ENCODE measurements at regions not wholly inside any gene's neighbourhood (a gene's known extent, or its start where the extent isn't known, plus 50 kb on each side); places are given as distances from the start of the nearest gene placed in this dataset.

DNA sequence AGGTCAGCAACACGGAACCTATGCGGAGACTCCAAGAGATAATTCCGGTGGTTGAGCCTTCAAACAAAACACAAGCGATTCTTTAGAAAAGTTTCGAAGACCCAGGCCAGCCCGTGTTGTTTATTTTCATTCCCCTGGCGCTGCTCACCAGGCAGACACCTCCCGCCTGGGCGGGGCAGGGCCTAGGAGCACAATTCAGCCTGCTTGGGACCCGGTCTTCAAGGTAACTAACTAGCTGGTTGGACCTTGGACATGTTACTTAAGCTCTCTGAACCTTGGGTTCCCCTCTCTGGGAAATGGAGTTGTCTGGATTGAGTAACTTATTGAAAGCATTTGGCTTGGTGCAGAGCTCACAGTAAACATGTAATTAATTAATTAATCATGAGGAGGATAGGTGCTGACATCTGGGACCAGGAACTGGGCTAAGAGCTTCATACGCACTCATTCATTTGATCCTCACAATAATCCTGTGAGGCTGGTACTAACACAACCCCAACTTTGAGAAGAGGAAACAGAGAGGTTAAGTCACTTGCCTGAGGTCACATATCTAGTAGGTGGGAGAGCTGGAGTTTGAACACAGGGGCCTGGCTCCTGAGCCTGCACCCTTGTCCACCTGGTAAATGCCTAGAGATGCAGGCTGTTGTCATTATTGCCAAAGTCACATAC is 125.3 kb upstream of the SMURF2 start:
- TF ChIP-seq, protein P1, sequence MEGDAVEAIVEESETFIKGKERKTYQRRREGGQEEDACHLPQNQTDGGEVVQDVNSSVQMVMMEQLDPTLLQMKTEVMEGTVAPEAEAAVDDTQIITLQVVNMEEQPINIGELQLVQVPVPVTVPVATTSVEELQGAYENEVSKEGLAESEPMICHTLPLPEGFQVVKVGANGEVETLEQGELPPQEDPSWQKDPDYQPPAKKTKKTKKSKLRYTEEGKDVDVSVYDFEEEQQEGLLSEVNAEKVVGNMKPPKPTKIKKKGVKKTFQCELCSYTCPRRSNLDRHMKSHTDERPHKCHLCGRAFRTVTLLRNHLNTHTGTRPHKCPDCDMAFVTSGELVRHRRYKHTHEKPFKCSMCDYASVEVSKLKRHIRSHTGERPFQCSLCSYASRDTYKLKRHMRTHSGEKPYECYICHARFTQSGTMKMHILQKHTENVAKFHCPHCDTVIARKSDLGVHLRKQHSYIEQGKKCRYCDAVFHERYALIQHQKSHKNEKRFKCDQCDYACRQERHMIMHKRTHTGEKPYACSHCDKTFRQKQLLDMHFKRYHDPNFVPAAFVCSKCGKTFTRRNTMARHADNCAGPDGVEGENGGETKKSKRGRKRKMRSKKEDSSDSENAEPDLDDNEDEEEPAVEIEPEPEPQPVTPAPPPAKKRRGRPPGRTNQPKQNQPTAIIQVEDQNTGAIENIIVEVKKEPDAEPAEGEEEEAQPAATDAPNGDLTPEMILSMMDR (IDR thresholded peaks at IDR 0.05): no peak
- no peak for TF ChIP-seq POLR2A (IDR thresholded peaks at IDR 0.05)

Measured in heart left ventricle (tissue), 13 donors.